ENCODE measurements at regions not wholly inside any gene's neighbourhood (a gene's known extent, or its start where the extent isn't known, plus 50 kb on each side); places are given as distances from the start of the nearest gene placed in this dataset.
A peak's percentile ranks its signal among the peaks of the same experiment; 100 is the strongest.

DNA sequence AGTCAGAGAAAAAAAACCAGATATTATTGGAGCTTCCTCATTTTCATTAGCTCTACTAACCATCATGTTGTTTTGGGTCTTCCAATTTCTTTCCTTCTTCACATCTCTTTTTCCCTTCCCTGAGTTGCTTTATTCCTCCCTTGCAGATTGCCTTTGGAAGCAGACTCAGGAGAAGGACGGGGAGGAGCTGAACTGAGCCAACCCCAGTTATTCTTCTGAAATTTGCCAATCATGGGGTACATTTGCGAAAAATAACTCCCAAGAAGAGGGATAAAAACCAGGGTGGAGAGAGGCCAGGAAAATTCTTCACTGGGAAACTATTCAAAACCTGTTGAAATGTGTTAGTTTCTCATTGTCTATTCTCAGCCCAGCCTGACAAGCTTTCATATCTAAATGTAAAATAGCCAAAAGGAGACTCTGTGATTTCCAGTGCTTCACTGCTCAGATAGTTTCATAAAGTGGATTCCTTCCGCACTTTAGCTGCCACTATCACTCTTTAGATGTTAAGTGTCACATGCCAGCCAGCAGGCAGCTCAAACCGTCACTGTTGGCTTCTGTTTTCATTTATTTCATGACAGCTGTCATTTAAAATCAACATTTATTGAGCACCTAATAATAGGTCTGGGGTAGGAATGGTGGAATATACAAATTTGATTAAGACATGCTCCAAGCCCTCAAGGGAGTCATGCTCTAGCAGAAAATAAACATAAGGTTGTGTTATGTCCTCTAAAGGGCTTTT lies 204.5 kb downstream of the SREK1 start:
- Histone ChIP-seq H3K36me3 (no peaks in the 10 kb centered on the region), H3K27ac (no peak overlapping the region), H3K9me3 (ENCODE audit: low read depth) (no peaks in the 10 kb centered on the region), H3K4me1 (ENCODE audit: low read depth) (no peaks in the 10 kb centered on the region), H3K27me3 (no peaks in the 10 kb centered on the region), H3K4me3 (no peak overlapping the region)
- TF ChIP-seq, protein P1, sequence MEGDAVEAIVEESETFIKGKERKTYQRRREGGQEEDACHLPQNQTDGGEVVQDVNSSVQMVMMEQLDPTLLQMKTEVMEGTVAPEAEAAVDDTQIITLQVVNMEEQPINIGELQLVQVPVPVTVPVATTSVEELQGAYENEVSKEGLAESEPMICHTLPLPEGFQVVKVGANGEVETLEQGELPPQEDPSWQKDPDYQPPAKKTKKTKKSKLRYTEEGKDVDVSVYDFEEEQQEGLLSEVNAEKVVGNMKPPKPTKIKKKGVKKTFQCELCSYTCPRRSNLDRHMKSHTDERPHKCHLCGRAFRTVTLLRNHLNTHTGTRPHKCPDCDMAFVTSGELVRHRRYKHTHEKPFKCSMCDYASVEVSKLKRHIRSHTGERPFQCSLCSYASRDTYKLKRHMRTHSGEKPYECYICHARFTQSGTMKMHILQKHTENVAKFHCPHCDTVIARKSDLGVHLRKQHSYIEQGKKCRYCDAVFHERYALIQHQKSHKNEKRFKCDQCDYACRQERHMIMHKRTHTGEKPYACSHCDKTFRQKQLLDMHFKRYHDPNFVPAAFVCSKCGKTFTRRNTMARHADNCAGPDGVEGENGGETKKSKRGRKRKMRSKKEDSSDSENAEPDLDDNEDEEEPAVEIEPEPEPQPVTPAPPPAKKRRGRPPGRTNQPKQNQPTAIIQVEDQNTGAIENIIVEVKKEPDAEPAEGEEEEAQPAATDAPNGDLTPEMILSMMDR (IDR thresholded peaks at IDR 0.05; ENCODE audit: low read depth, low read length): no peak
- DNase-seq (ENCODE audit: low read depth in 1 of 2, low spot score in 1 of 2): peak in 1 of 2 donors; percentile 3

DNA sequence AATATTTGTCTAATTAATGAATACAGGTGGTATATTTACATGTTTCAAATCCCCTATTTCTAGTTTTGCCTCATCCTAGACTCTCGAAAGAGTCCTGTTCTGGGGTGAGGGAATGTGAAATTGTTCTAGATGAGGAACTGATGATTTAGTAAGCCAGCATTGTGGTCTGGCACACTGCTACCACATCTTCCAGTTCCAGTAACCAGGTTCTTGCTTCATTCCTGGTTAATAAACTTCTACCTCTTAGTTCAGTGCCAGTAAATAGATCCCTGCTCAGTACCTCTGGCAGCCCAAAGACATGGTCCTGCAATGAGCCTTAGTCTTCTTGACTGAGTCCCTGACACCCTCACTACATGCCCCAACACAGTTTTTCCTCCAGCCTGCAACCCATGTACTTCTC lies 207.7 kb downstream of the SREK1 start:
- no peaks in the 10 kb centered on the region for H3K9me3 ChIP-seq (ENCODE audit: low read depth)
- H3K36me3 ChIP-seq: no peaks in the 10 kb centered on the region
- H3K27me3 ChIP-seq: no peaks in the 10 kb centered on the region
- no peak overlapping the region for H3K27ac ChIP-seq
- peak in 1 of 2 donors; percentile 25 for DNase-seq (ENCODE audit: low read depth in 1 of 2, low spot score in 1 of 2)
- no peak overlapping the region for H3K4me3 ChIP-seq
- no peaks in the 10 kb centered on the region for H3K4me1 ChIP-seq (ENCODE audit: low read depth)
- TF ChIP-seq, protein P1 (IDR thresholded peaks at IDR 0.05; ENCODE audit: low read depth, low read length): no peak

DNA sequence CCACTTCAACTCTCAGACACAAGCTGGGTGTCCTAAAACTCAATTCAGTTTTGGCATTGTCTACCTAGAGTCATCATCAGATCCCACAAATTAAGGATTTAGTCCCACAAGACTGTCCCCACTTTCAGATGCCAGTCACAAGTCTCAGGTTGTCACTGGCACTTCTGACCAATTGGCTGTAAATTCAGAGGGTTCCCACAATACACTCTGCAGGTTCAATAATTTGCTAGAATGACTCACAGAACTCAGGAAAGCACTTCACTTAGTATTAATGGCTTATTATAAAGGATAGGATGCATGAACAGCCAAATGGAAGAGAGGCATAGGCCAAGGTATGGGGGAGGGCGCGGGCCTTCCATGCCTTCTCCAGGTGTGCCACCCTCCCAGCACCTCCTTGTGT lies 209.1 kb downstream of the SREK1 start:
- Histone ChIP-seq H3K4me1 (ENCODE audit: low read depth) (no peaks in the 10 kb centered on the region), H3K27me3 (no peaks in the 10 kb centered on the region), H3K9me3 (ENCODE audit: low read depth) (no peaks in the 10 kb centered on the region), H3K36me3 (no peaks in the 10 kb centered on the region), H3K4me3 (no peak overlapping the region), H3K27ac (no peak overlapping the region)
- TF ChIP-seq, protein P1 (IDR thresholded peaks at IDR 0.05; ENCODE audit: low read depth, low read length): no peak
- DNase-seq (ENCODE audit: low read depth in 1 of 2, low spot score in 1 of 2): no peak

DNA sequence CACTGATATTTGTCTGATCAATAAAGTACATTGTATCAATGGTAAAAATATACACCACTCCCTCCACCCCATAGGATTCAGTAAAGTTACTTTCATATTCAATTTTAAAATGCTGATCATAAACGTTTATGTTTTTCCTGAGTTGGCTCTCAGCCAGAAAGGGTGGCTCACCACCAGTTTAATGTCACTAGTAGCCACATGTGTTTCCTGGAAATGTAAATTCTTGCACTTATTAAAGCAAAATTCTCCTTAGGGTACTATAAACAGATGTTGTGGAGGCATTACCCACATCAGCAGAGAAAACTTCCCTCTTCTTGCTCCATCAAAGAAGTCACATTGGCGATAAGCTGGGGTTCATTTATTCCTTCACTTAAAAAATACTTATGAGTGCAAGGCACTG lies 210.3 kb downstream of the SREK1 start:
- Histone ChIP-seq H3K9me3 (ENCODE audit: low read depth) (no peaks in the 10 kb centered on the region), H3K4me3 (no peak overlapping the region), H3K27me3 (no peaks in the 10 kb centered on the region), H3K4me1 (ENCODE audit: low read depth) (no peaks in the 10 kb centered on the region), H3K36me3 (no peaks in the 10 kb centered on the region), H3K27ac (no peak overlapping the region)
- no peak for DNase-seq (ENCODE audit: low read depth in 1 of 2, low spot score in 1 of 2)
- TF ChIP-seq, protein P1 (IDR thresholded peaks at IDR 0.05; ENCODE audit: low read depth, low read length): no peak

DNA sequence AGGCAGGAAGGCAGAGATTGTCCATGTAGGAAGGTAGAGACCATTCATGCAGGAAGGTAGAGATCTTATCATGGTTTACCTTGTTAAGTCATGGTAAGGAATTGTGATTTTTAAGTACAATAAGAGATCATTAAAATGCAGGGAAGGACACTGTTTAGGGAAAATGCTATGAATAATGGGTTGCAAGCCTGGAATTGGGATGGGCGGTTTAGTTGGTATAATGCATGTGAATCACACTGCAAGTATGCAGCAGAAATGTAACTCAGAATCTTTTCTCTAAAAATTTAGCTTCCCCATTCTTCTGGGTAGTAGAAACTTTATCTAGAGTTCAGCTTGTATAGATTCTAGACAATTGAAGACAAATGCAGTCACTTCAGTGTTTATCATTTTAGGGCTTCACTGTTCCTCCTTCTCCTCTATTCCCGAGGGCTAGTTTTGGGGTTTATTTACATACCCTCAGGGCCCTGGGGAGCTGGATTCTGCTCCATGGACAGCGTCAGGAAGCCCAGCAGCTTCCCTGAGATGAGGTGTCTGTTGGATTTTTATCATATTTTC lies 212.0 kb downstream of the SREK1 start:
- H3K27ac ChIP-seq: no peak overlapping the region
- TF ChIP-seq, protein P1 (IDR thresholded peaks at IDR 0.05; ENCODE audit: low read depth, low read length): no peak
- peak in 1 of 2 donors; percentile 28 for DNase-seq (ENCODE audit: low read depth in 1 of 2, low spot score in 1 of 2)
- H3K4me1 ChIP-seq (ENCODE audit: low read depth): no peaks in the 10 kb centered on the region
- no peaks in the 10 kb centered on the region for H3K9me3 ChIP-seq (ENCODE audit: low read depth)
- no peak overlapping the region for H3K4me3 ChIP-seq
- H3K36me3 ChIP-seq: no peaks in the 10 kb centered on the region
- no peaks in the 10 kb centered on the region for H3K27me3 ChIP-seq

Data from cardiac muscle cell (in vitro differentiated cells and primary cell).